AG09309 (cell line): ENCODE measurements at regions not wholly inside any gene's neighbourhood (a gene's known extent, or its start where the extent isn't known, plus 50 kb on each side); places are given as distances from the start of the nearest gene placed in this dataset.
A peak's percentile ranks its signal among the peaks of the same experiment; 100 is the strongest.

Experiments used
- DNase-seq: peaks from one replicate; pipeline ENCODE4 v3.0.0-alpha.2; 2010; ENCODE audit warnings: low read depth
- H3K4me3 ChIP-seq: 2 replicates; pipeline ENCODE4 v1.5.1; 2011; ENCODE audit warnings: mild to moderate bottlenecking, low read depth, low read length, moderate library complexity; ENCODE audit not compliant: control insufficient read depth
- TF ChIP-seq, protein P1 (sequence below): IDR thresholded peaks from 2 replicates; pipeline ENCODE4 v1.5.1; 2011; ENCODE audit warnings: mild to moderate bottlenecking, low read depth, low read length, inconsistent platforms; ENCODE audit not compliant: insufficient read depth, control insufficient read depth; ENCODE audit errors: missing control alignments

- DNase-seq: no peak
- TF ChIP-seq, protein P1, sequence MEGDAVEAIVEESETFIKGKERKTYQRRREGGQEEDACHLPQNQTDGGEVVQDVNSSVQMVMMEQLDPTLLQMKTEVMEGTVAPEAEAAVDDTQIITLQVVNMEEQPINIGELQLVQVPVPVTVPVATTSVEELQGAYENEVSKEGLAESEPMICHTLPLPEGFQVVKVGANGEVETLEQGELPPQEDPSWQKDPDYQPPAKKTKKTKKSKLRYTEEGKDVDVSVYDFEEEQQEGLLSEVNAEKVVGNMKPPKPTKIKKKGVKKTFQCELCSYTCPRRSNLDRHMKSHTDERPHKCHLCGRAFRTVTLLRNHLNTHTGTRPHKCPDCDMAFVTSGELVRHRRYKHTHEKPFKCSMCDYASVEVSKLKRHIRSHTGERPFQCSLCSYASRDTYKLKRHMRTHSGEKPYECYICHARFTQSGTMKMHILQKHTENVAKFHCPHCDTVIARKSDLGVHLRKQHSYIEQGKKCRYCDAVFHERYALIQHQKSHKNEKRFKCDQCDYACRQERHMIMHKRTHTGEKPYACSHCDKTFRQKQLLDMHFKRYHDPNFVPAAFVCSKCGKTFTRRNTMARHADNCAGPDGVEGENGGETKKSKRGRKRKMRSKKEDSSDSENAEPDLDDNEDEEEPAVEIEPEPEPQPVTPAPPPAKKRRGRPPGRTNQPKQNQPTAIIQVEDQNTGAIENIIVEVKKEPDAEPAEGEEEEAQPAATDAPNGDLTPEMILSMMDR: no peak
- H3K4me3 ChIP-seq: no peak overlapping the region
These were observed 72.7 kb downstream of the SPRY1 start for GRCh38 chr4:123469245-123469644.

DNA sequence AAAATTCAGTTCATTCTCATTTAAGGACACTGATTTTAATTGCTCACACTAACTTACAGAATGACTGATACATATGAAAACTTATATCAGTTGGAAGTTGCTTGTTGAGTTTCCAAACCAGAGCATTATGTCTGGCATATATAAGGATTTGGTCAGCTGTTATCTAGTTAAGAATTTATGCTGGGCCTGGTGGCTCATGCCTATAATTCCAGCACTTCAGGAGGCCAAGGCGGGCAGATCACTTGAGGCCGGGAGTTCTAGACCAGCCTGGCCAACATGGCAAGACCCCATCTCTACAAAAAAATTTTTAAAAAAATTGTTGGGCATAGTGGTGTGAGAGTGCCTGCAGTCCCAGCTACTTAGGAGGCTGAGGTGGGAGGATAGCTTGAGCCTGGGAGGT, 73.1 kb downstream of the SPRY1 start:
- TF ChIP-seq, protein P1: no peak
- no peak for DNase-seq
- no peak overlapping the region for H3K4me3 ChIP-seq

- H3K4me3 ChIP-seq: no peak overlapping the region
- TF ChIP-seq, protein P1: no peak
- no peak for DNase-seq
These were observed 74.0 kb downstream of the SPRY1 start for GRCh38 chr4:123470640-123471039.

DNA sequence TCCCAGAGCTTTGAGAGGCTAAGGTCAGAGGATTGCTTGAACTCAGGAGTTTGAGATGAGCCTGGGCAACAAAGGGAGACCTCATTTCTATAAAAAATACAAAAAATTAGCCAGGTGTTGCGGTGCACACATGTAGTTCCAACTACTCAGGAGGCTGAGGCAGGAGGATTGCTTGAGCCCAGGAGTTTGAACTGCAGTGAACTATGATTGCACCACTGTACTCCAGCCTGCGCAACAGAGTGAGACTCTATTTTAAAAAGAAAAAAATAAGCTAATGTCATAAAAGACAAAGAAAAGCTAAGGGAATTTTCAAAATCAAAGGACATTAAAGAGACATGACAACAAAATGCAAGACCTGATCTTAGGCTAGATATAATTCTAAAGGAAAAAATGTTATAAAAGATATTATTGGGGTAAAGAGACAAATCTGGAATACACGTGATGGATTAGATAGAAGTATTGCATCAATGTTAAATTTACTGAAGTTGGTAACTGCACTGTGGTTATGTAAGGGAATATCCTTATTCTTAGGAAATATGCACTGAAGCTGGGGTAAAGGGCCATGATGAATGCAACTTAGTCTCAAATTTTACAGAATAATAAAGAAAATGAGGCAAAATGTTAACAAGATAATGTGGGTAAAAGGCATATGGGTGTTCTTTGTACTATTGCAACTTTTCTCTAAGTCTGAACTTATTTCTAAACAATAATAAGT, 75.2 kb downstream of the SPRY1 start:
- no peak overlapping the region for H3K4me3 ChIP-seq
- DNase-seq: no peak
- TF ChIP-seq, protein P1: no peak

DNA sequence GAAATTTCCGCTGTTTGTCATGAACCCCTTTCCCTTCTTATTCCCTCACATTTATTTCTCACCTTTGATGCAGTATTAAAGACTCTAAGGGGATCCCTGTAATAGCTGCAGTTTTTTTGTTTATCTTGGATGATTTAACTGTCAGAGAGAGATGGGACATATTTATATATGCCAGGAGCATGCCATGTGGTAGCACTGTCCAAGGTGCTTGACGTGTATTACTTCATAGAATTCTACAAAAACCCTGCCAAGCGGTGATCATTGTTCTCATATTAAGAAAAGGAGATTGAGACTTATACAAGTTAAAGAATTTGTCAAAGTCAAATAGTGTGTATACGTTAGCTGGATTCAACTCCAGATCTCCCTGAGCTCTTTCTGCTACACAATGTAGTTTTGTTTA, 78.2 kb downstream of the SPRY1 start:
- no peak for DNase-seq
- TF ChIP-seq, protein P1: no peak

DNA sequence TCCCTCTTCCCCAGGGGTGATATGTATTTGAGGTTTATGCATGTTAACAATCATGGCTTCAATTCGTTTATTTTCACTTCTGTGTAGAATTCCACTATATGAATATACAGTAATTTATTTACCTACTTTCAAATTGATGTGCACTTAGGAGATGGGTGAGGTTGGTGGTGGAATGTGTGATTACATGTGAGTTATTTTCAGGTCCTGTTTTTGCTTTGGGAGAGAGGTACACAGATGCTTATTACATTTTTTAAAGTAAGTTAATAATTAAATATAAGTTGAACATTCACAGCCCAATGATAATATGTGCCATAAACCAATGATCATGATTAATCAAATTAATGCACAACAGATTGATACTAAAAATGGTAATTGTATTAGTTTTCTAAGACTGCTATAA, 79.5 kb downstream of the SPRY1 start:
- no peak for DNase-seq
- no peak overlapping the region for H3K4me3 ChIP-seq
- TF ChIP-seq, protein P1: no peak

More for the DNA sequence above, 78.2 kb downstream of the SPRY1 start:
- no peak overlapping the region for H3K4me3 ChIP-seq

- TF ChIP-seq, protein P1: no peak
- DNase-seq: peak; percentile 32
- H3K4me3 ChIP-seq: no peak overlapping the region
These were observed 81.2 kb downstream of the SPRY1 start for GRCh38 chr4:123477711-123478209.
